HG03064 (cell line): ENCODE measurements at regions not wholly inside any gene's neighbourhood (a gene's known extent, or its start where the extent isn't known, plus 50 kb on each side); places are given as distances from the start of the nearest gene placed in this dataset.
A peak's percentile ranks its signal among the peaks of the same experiment; 100 is the strongest.

Experiments used
- ATAC-seq: cut with Tn5 transposase; IDR thresholded peaks from one replicate; pipeline ENCODE4 v1.9.1; 2021; ENCODE audit warnings: low read depth; ENCODE audit not compliant: unreplicated experiment

DNA sequence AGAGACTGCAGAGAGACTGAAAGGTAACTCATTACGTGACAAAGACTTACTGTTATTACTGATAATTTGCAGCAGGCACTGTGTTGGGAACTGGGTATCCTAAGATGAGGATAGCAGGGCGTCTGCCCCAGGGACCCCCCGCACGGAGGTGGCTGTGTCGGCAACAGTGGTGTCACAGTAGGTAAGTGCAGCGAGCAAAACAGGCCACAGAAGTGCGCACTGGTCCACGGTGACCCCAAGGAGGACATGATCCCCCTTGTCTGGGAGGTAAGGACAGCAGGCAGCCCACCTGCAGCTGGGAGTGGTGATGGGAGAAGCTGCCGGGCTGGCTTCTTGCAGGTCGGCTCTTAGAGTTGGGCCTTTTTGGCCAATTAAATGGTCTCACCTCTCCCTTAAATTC, 82.9 kb downstream of the FAM43A start:
- no peak for ATAC-seq

DNA sequence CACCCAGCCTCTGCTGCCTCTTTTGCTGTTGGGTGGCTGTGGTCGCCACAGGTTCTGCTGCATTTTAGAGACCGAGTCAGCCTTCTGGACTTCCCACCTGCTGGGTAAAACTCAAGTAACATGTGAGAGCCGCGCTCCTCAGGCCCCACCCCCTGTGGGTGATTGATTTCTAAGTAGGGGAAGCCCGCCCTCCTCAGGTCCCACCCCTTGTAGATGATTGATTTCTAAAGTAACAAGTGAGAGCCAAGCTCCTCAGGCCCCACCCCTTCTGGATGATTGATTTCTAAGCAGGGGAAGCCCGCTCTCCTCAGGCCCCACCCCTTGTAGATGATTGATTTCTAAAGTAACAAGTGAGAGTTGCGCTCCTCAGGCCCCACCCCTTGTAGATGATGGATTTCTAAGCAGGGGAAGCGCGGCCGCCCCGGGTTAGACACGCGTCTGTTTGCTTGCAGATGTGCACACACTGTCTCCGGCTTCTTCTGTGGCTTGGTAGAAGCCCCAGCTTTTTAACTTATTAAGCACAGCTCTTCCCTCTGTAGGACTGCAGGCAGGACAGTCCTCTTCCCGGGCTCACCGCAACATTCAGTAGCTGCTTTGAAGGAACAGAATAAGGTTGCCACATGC, 83.4 kb downstream of the FAM43A start:
- ATAC-seq, result peak; percentile 97

- no peak for ATAC-seq
Measured at GRCh38 chr3:194772241-194773000, 86.7 kb downstream of the FAM43A start.

DNA sequence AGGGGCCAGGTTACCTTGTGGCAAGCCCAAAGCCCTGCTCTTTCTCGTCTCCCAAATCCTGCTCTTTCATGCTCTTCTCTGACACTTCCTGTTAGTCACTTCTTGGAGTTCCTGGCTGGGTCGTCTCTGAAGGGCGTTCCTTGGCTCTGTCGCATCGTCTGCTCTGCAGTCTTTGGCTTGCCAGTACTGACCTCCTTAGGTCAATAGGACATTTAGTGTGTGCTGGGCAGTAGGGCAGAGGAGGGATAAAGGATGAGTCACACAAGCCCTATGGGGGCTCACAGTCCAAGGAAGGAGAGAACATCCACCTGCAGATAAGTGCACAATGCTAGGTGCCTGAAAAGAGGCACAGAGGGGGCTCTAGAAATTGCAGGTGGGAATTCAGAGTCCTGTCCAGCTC, 87.5 kb downstream of the FAM43A start:
- no peak for ATAC-seq

GRCh38 chr3:194773771-194774455, 88.2 kb downstream of the FAM43A start:
- ATAC-seq, result no peak

GRCh38 chr3:194775266-194775665, 89.6 kb downstream of the FAM43A start:
- no peak for ATAC-seq

GRCh38 chr3:194775731-194776130, 90.0 kb downstream of the FAM43A start:
- ATAC-seq, result no peak

DNA sequence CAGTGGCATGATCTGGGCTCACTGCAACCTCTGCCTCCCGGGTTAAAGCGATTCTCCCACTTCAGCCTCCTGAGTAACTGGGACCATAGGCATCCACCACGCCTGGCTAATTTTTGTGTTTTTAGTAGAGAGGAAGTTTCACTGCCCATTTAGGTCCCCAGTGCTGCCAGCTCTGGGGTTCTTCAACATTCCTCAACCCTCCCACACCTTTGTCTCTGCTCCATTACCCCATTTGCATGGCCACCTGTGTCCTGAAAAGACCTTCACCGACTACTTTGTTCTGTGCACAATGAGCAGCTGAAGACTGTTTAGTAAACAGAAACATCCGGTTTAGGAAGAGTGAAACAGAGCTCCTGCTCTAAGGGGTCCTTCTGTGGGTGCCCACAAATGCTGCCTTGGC, 92.0 kb downstream of the FAM43A start:
- no peak for ATAC-seq

GRCh38 chr3:194779729-194780224, 94.1 kb downstream of the FAM43A start:
- ATAC-seq, result no peak

GRCh38 chr3:194780706-194781105, 95.0 kb downstream of the FAM43A start:
- no peak for ATAC-seq

DNA sequence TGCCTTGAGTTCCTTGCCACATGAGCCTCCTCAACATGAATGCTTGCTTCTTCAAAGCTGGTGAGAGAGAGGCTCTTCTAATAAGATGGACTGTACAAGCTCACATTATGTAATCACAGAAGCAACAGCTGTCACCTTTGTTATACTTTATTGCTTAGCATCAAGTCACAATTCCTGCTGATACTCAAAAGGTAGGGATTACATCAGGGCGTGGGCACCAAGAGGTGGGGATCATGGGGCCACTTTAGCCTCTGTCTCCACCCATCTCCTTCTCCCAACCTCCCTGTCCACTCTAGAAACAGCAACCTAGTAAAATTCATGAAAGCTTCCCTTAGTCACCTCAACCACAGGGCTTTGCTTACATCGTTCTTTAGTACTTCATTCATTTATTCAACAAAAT, 95.9 kb downstream of the FAM43A start:
- ATAC-seq, result no peak

DNA sequence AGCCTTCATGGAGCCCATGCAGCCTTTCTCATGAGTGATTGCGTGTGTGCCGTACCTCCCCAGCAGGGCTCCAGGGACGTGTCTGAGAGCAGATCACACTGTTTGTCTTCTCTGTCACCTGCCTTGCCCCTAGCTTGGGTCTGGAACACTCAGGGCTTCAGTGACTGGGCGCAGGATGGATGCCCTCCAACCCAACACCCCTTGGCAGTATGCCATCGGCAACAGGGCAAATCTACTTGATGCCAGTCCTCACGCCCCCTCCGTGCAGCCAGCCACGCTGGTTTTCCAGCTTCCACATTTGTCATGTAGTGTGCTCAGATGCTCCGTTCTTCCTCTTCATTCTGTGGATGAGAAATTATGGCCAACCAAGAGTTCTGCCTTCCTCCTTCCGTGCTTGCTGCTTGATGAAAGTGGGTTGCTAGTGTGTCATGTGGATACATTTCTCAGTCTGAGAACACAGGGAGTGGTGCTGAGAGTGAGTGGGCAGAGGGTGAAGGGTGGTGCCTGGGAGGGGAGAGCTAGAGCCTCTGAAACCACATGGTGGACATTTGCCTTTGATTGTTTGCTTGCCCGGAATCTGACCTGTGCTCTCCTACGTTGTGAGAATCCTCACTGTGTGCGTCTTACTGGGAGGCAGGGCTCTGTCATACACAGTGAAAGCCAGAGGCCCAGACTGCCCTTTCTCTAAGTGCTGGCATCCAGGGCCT, 97.2 kb downstream of the FAM43A start:
- ATAC-seq, result no peak

DNA sequence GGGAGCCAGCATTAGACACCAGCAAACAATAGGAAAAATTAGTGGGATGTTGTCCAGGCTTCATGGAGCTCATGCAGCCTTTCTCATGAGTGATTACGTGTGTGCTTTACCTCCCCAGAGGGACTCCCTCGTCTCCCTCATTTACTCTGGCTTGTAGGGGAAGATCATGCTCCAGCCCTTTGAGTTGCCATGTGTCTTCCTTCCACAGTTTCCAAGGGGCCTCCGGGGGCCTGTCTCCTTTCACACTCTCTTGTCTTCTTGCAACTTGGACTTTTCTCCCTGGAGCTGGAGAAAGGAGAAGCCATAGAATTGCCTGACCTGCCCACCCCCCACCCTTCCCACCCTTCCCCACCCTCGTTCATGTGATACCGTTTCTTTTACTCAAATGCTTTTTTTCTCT, 98.7 kb downstream of the FAM43A start:
- ATAC-seq, result no peak

- ATAC-seq, result no peak
Measured at GRCh38 chr3:194785315-194785714, 99.6 kb downstream of the FAM43A start.

- ATAC-seq, result no peak
Measured at GRCh38 chr3:194787072-194787471, 101.4 kb downstream of the FAM43A start.

GRCh38 chr3:194787650-194788049, 102.0 kb downstream of the FAM43A start:
- ATAC-seq, result no peak

- ATAC-seq, result no peak
Measured at GRCh38 chr3:194792368-194792767, 106.7 kb downstream of the FAM43A start.

GRCh38 chr3:194797555-194798250, 112.0 kb downstream of the FAM43A start:
- ATAC-seq, result no peak

DNA sequence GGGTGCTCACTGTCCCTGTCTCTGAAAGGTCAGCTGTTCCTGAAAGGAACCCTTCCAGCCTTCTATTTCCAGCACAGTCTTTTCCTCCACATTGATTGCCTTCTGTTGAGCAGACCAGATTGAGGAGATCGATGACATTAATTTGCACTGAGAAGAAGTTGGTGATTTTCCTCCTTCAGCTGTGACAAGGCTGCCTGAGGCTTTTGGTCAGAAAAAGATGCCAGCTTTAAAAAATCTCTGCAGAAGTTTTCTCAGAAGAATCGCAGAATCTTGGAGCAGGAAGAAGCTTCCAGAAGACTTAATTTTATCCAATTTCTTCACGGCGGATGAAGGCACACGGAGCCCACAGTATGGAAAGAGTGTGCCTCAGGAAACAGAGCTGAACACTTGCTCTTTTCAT, 112.8 kb downstream of the FAM43A start:
- ATAC-seq, result no peak

DNA sequence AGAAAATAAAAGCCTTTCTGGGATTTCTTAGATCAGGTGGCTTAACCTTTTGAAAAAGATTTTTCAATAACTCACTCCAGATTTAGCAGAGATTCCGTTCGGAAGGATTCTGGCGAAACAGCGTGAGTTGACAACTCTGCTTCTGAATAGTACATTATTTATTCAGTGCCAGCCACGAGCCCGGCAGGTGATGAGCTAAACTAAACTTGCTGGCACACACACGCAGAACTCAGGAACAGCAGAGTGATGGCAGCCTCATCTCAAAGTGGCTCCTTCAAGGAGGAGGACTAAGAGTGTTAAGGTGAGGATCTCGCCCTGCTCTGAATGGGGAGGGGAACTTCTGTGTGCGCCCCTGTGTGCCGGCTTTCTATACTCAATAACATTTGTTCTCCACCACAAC, 114.3 kb downstream of the FAM43A start:
- no peak for ATAC-seq
